IMR-90 (cell line): ENCODE measurements at regions not wholly inside any gene's neighbourhood (a gene's known extent, or its start where the extent isn't known, plus 50 kb on each side); places are given as distances from the start of the nearest gene placed in this dataset.
A peak's percentile ranks its signal among the peaks of the same experiment; 100 is the strongest.

ENCODE experiments used
- ATAC-seq: fragments of 200-7000 bp; cut with Tn5 transposase; 2 replicates; pipeline ENCODE4 v1.9.1; 2020; ENCODE audit warnings: low read depth, mild to moderate bottlenecking, moderate library complexity
- BruUV-seq: library from RNA; stranded (reverse); fragments of 400-500 nt; replicated peaks from 2 replicates; lab custom pipeline; 2021; lab: Mats Ljungman, UMichigan
- CTCF ChIA-PET: fragments of 300-600 bp; formaldehyde crosslinking; extraction: SDS; loops from one replicate; lab custom pipeline; 2021; ENCODE audit warnings: antibody characterized with exemption; lab: Yijun Ruan, JAX
- POLR2A ChIA-PET: fragments of 300-600 bp; sonication (Branson Sonifier 250); formaldehyde crosslinking; loops from one replicate; lab custom pipeline; 2022; ENCODE audit warnings: antibody characterized with exemption; ENCODE audit not compliant: unreplicated experiment; lab: Charles Lee
- DNase-seq: peaks from one replicate; pipeline ENCODE4 v3.0.0; 2013
- H2AFZ ChIP-seq: replicated peaks from 2 replicates; pipeline ENCODE3; 2013; ENCODE audit warnings: low read length, mild to moderate bottlenecking; ENCODE audit not compliant: poor library complexity
- H2AK5ac ChIP-seq: 2 replicates; pipeline ENCODE4 v1.6.1; 2013; ENCODE audit warnings: low read depth, low read length, inconsistent platforms
- H2AK9ac ChIP-seq: replicated peaks from 2 replicates; pipeline ENCODE3; 2013; ENCODE audit warnings: mild to moderate bottlenecking, low read depth, low read length, moderate library complexity; ENCODE audit not compliant: poor library complexity
- H2BK120ac ChIP-seq: 2 replicates; pipeline ENCODE4 v1.6.1; 2013; ENCODE audit warnings: low read depth, low read length, inconsistent platforms
- H2BK15ac ChIP-seq: 3 replicates; pipeline ENCODE4 v1.6.1; 2013; ENCODE audit warnings: low read depth, low read length, inconsistent platforms
- H2BK20ac ChIP-seq: 2 replicates; pipeline ENCODE4 v1.6.1; 2013; ENCODE audit warnings: low read depth, mild to moderate bottlenecking, inconsistent platforms, low read length, moderate library complexity
- H2BK5ac ChIP-seq: 2 replicates; pipeline ENCODE4 v1.6.1; 2013; ENCODE audit warnings: mild to moderate bottlenecking, low read depth, low read length, inconsistent platforms; ENCODE audit not compliant: poor library complexity, severe bottlenecking
- H3K14ac ChIP-seq: replicated peaks from 2 replicates; pipeline ENCODE4 v1.6.1; 2013; ENCODE audit warnings: low read depth, low read length, inconsistent platforms
- H3K18ac ChIP-seq: 2 replicates; pipeline ENCODE4 v1.6.1; 2013; ENCODE audit warnings: low read depth, low read length, control low read depth
- H3K23ac ChIP-seq: 2 replicates; pipeline ENCODE4 v1.6.1; 2013; ENCODE audit warnings: low read depth, low read length, inconsistent platforms
- H3K27ac ChIP-seq: 2 replicates; pipeline ENCODE4 v1.5.1; 2013; ENCODE audit warnings: mild to moderate bottlenecking, control low read depth, low read length; ENCODE audit not compliant: insufficient read depth
- H3K27me3 ChIP-seq: 2 replicates; pipeline ENCODE4 v1.6.1; 2013; ENCODE audit warnings: low read length; ENCODE audit not compliant: control insufficient read depth, insufficient read depth
- H3K36me3 ChIP-seq: 2 replicates; pipeline ENCODE4 v1.6.1; 2013; ENCODE audit warnings: low read length, mixed read lengths; ENCODE audit not compliant: control insufficient read depth, insufficient read depth
- H3K4ac ChIP-seq: 2 replicates; pipeline ENCODE4 v1.6.1; 2013; ENCODE audit warnings: low read depth, low read length, inconsistent platforms
- H3K4me1 ChIP-seq: 2 replicates; pipeline ENCODE4 v1.6.1; 2013; ENCODE audit warnings: low read length, mixed read lengths; ENCODE audit not compliant: control insufficient read depth, insufficient read depth
- H3K4me2 ChIP-seq: 2 replicates; pipeline ENCODE4 v1.6.1; 2013; ENCODE audit warnings: low read depth, mild to moderate bottlenecking, control low read depth, low read length, moderate library complexity
- H3K4me3 ChIP-seq: 2 replicates; pipeline ENCODE4 v1.5.1; 2013; ENCODE audit warnings: low read depth, mild to moderate bottlenecking, control low read depth, low read length, moderate library complexity; ENCODE audit not compliant: insufficient read depth
- H3K56ac ChIP-seq: 2 replicates; pipeline ENCODE4 v1.6.1; 2013; ENCODE audit warnings: low read length, inconsistent platforms; ENCODE audit not compliant: insufficient read depth; ENCODE audit errors: extremely low read depth
- H3K79me1 ChIP-seq, 2 experiments: 2 replicates each; pipeline ENCODE4 v1.6.1; 2013; ENCODE audit warnings: low read length in 2 of 2, inconsistent platforms in 1 of 2, low read depth in 1 of 2
- H3K9ac ChIP-seq: 2 replicates; pipeline ENCODE4 v1.6.1; 2013; ENCODE audit warnings: low read depth, low read length, control low read depth
- H3K9me1 ChIP-seq: 2 replicates; pipeline ENCODE4 v1.6.1; 2013; ENCODE audit warnings: low read length, inconsistent platforms; ENCODE audit not compliant: insufficient read depth
- H3K9me3 ChIP-seq: 2 replicates; pipeline ENCODE4 v1.6.1; 2013; ENCODE audit warnings: low read length; ENCODE audit not compliant: control insufficient read depth, insufficient read depth
- H4K20me1 ChIP-seq: 2 replicates; pipeline ENCODE4 v1.6.1; 2013; ENCODE audit warnings: low read length, inconsistent platforms; ENCODE audit not compliant: insufficient read depth
- H4K5ac ChIP-seq: 2 replicates; pipeline ENCODE4 v1.6.1; 2013; ENCODE audit warnings: mild to moderate bottlenecking, low read depth, low read length, control low read depth
- H4K8ac ChIP-seq, 2 experiments: 2 replicates each; pipeline ENCODE4 v1.6.1; 2013; ENCODE audit warnings: low read depth in 2 of 2, low read length in 2 of 2, control low read depth in 1 of 2, inconsistent platforms in 1 of 2
- H4K91ac ChIP-seq: 2 replicates; pipeline ENCODE4 v1.6.1; 2013; ENCODE audit warnings: low read depth, low read length, inconsistent platforms; ENCODE audit not compliant: insufficient read depth
- BHLHE40 ChIP-seq: fragments of 150-350 bp; IDR thresholded peaks from 2 replicates; pipeline ENCODE4 v1.6.1; 2016; ENCODE audit warnings: mild to moderate bottlenecking, low read depth, low read length
- CEBPB ChIP-seq: IDR thresholded peaks from 2 replicates; pipeline ENCODE4 v1.6.1; 2012; ENCODE audit warnings: low read depth, low read length, improper control_type of control experiment
- CHD1 ChIP-seq: IDR thresholded peaks from 2 replicates; pipeline ENCODE4 v1.6.1; 2012; ENCODE audit warnings: low read depth, low read length, improper control_type of control experiment
- ELK1 ChIP-seq: fragments of 150-350 bp; IDR thresholded peaks from 2 replicates; pipeline ENCODE4 v1.6.1; 2016; ENCODE audit warnings: low read depth, mild to moderate bottlenecking, low read length, moderate library complexity, borderline replicate concordance
- FOS ChIP-seq: fragments of 150-350 bp; IDR thresholded peaks from 2 replicates; pipeline ENCODE4 v1.6.1; 2016; ENCODE audit warnings: low read depth, low read length
- MAFK ChIP-seq: IDR thresholded peaks from 2 replicates; pipeline ENCODE4 v1.6.1; 2012; ENCODE audit warnings: low read depth, low read length, improper control_type of control experiment
- MAZ ChIP-seq: IDR thresholded peaks from 2 replicates; pipeline ENCODE4 v1.6.1; 2012; ENCODE audit warnings: low read depth, mild to moderate bottlenecking, low read length, improper control_type of control experiment, moderate library complexity, borderline replicate concordance
- MXI1 ChIP-seq: IDR thresholded peaks from 2 replicates; pipeline ENCODE4 v1.6.1; 2012; ENCODE audit warnings: low read depth, mild to moderate bottlenecking, low read length, moderate library complexity, borderline replicate concordance
- NFE2L2 ChIP-seq: fragments of 150-350 bp; IDR thresholded peaks from 2 replicates; pipeline ENCODE4 v1.6.1; 2016; ENCODE audit warnings: low read depth, mild to moderate bottlenecking, low read length
- POLR2A ChIP-seq: IDR thresholded peaks from 2 replicates; pipeline ENCODE4 v1.6.1; 2012; ENCODE audit warnings: mild to moderate bottlenecking, low read depth, low read length
- RAD21 ChIP-seq: IDR thresholded peaks from 2 replicates; pipeline ENCODE4 v1.6.1; 2012; ENCODE audit warnings: low read length, improper control_type of control experiment
- RCOR1 ChIP-seq: IDR thresholded peaks from 2 replicates; pipeline ENCODE4 v1.6.1; 2012; ENCODE audit warnings: mild to moderate bottlenecking, low read length, improper control_type of control experiment; ENCODE audit not compliant: insufficient replicate concordance
- SMC3 ChIP-seq: fragments of 150-350 bp; IDR thresholded peaks from 2 replicates; pipeline ENCODE4 v1.6.1; 2016; ENCODE audit warnings: low read depth, mild to moderate bottlenecking, antibody characterized with exemption, low read length, moderate library complexity
- USF2 ChIP-seq: fragments of 150-350 bp; IDR thresholded peaks from 2 replicates; pipeline ENCODE4 v1.6.1; 2017; ENCODE audit warnings: mild to moderate bottlenecking, antibody characterized with exemption, low read length, low read depth
- WGBS, 2 experiments: methylation state at CpG; one replicate each; pipeline versions ENCODE4 v1.1.5 to v1.1.7; 2013; ENCODE audit warnings: missing lambda C conversion rate in 2 of 2; ENCODE audit not compliant: insufficient read length in 1 of 2; ENCODE audit errors: extremely low coverage in 2 of 2; 5-methylcytosine and 5-hydroxymethylcytosine counted together
- dilution Hi-C: fragments of 300-500 bp; cut with HindIII; formaldehyde crosslinking; loops from one replicate; pipeline ENCODE4 v1.14.3; 2018; ENCODE audit warnings: low sequenced_read_pairs; ENCODE audit not compliant: unreplicated experiment
- in situ Hi-C: fragments of 300-500 bp; cut with MboI; formaldehyde crosslinking; loops from 3 replicates; pipeline ENCODE4 v1.14.3; 2019; ENCODE audit warnings: low sequenced_read_pairs, inconsistent platforms, mixed read lengths
- intact Hi-C: fragments of 100-400 bp; cut with micrococcal nuclease; formaldehyde crosslinking; loops from 2 replicates; pipeline ENCODE4 v1.10.0; 2022

- Histone ChIP-seq H4K20me1 (no peaks in the 10 kb centered on the region), H3K4ac (peak overlapping the region; percentile 98), H2AK9ac (peak overlapping the region; percentile 91), H4K5ac (peak overlapping the region; percentile 87), H2BK15ac (peak overlapping the region; percentile 98; the same call in 2 of the 3 replicates), H2AFZ (peak overlapping the region; percentile 92), H3K27me3 (no peaks in the 10 kb centered on the region), H3K4me1 (peaks cover 23% of the 10 kb centered on the region), H3K9me1 (peaks cover 22% of the 10 kb centered on the region), H2BK120ac (peak overlapping the region; percentile 100), H3K9ac (peak overlapping the region; percentile 78), H3K79me1 (peaks cover 0 to 13% of the 10 kb centered on the region in 2 experiments; a peak in 2 of 4 replicates), H3K36me3 (no peaks in the 10 kb centered on the region), H3K4me3 (peak overlapping the region; percentile 18; the same call in 1 of the 2 replicates), H3K27ac (peak overlapping the region; percentile 96), H3K23ac (peak overlapping the region; percentile 99), H4K91ac (peak overlapping the region; percentile 99), H2BK5ac (peak overlapping the region; percentile 94), H3K18ac (peak overlapping the region; percentile 94), H3K14ac (peak overlapping the region; percentile 96), H3K9me3 (no peaks in the 10 kb centered on the region), H3K4me2 (peak overlapping the region; percentile 80), H4K8ac (peak overlapping the region; percentile 61 to 97), H2BK20ac (peak overlapping the region; percentile 97), H3K56ac (peak overlapping the region; percentile 98), H2AK5ac (peak overlapping the region; percentile 100)
- intact Hi-C loops, result loop anchor here (1.0 kb wide), 1 partner anchor 29 kb away; no protein-coding TSS in a partner anchor
- CTCF ChIA-PET, result no interaction called here
- dilution Hi-C loops, result no loop called here
- BruUV-seq, result no TSS peak
- POLR2A ChIA-PET, result no interaction called here
- 4% methylated on average over 9 of the region's 35 CpGs; no CpG with 5 or more reads in 1 of the 2 experiments for WGBS, 2 experiments
- peak; percentile 96 for DNase-seq
- in situ Hi-C loops, result no loop called here
- peak; percentile 88 for ATAC-seq
- TF ChIP-seq USF2 (0 out of 2 replicates have a peak, but pooled peaks have one; percentile 2), CHD1 (no peak; the same call in 1 of the 2 replicates), CEBPB (0 out of 2 replicates have a peak, but pooled peaks have one; percentile 18), FOS (peak; percentile 63), BHLHE40 (peak; percentile 99), SMC3 (no peak; the same call in 1 of the 2 replicates), ELK1 (no peak), MAFK (peak; percentile 13; the same call in 1 of the 2 replicates), MAZ (peak; percentile 48), NFE2L2 (peak; percentile 33; the same call in 1 of the 2 replicates), POLR2A (peak; percentile 82), RAD21 (peak; percentile 39), MXI1 (peak; percentile 81), RCOR1 (no peak)
Observed at GRCh38 chr21:43333298-43334062, 93.5 kb downstream of the SIK1 start.
